HG03342 (cell line): ENCODE measurements at regions not wholly inside any gene's neighbourhood (a gene's known extent, or its start where the extent isn't known, plus 50 kb on each side); places are given as distances from the start of the nearest gene placed in this dataset.
"Not testable (repeated sequence)": the region's sequence is repeated elsewhere in the genome, so short reads cannot be mapped to it uniquely, and the experiment has no call there.

Experiments
- ATAC-seq: cut with Tn5 transposase; IDR thresholded peaks from one replicate; pipeline ENCODE4 v1.9.1; 2021; ENCODE audit warnings: mild to moderate bottlenecking, moderate library complexity; ENCODE audit not compliant: unreplicated experiment

DNA sequence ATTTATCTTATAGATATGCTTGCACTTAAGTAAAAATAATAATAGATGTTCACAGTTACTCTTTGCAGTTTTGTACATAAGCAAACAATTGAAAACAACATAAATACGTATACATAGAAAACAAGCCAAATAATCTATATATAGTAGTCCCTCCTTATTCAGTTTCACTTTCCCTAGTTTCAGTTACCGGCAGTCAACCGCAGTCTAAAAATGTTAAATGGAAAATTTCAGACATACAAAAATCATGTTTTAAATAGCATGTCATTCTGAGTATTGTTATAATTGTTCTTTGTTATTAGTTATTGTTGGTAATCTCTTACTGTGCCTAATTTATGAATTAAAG is 262.0 kb downstream of the CGGBP1 start:
- ATAC-seq, result no peak

DNA sequence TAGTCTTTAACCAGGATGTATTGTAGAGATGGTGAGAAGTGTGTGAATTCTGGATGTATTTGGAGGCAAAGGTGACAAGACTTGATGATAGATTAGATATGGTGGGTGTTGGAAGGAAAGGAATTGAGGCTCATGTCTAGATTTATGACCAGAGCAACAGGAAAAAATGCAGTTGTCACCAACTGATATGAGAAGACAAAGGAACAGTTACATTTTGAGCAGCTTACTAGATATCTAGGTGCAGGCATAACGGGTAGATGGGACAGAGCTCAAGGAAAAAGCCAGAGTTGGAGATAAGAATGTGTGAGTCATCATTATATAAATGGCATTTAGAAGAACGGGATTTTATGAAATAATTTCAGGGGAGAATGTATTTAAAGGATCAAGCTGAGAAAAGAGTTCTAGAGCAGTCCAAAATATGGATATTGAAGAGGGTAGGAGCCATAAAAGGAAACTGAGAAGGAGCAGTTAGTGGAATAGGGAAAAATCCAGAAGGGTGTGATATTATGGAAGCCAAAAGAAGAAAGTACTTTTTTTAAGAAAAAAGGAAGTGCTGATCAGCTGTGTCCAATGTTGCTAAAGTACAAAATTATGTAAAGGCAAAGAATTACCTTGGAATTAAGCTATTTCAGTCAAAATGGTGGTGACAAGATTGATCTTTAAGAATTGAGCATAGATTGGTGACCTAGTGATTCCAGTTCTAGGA is 262.5 kb downstream of the CGGBP1 start:
- ATAC-seq, result no peak

DNA sequence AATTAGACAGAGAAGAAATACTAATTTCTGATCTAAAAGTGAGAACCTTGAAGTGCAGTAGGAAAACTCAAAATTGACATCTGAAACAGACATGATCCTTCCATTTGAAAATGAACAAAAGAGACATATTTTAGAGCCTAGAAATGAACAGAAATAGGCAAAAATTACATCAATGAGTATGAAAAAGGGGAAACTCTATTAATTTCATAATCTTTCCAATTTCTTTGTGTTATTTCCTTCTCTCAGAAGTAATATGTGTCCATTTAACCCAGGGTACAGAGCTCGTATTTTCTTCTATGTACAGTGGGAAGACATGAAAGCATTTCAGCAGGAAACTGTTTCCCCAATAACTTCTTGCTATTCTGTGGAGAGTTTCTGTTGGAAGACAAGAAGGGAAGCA is 263.1 kb downstream of the CGGBP1 start:
- no peak for ATAC-seq

DNA sequence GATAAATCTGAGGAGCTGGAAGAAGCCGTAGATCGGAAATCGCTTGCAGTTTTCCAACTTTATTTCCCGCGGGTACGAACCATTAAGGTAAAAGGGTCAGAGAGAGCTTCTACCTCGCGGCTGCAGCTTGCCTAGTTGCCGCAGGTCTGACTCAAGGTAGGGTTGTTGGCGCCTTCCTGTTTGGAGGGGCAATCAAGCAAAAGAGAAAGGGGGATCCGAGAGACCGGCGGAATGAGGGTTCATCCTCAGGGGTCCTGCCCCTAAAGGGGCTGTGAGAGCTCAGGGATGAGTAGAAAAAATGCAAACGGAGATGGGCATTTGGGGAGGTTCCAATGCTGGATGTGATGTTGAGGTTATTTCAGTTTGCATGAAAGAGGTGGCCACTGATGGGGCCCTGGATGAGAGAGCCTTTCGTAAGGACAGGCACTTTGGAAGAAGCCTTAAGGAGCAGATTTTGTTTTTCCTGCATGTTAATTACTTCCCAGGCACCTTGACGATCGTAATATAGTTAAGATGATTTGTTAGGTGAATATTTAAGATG is 265.4 kb downstream of the CGGBP1 start:
- ATAC-seq, result peak; percentile 27

DNA sequence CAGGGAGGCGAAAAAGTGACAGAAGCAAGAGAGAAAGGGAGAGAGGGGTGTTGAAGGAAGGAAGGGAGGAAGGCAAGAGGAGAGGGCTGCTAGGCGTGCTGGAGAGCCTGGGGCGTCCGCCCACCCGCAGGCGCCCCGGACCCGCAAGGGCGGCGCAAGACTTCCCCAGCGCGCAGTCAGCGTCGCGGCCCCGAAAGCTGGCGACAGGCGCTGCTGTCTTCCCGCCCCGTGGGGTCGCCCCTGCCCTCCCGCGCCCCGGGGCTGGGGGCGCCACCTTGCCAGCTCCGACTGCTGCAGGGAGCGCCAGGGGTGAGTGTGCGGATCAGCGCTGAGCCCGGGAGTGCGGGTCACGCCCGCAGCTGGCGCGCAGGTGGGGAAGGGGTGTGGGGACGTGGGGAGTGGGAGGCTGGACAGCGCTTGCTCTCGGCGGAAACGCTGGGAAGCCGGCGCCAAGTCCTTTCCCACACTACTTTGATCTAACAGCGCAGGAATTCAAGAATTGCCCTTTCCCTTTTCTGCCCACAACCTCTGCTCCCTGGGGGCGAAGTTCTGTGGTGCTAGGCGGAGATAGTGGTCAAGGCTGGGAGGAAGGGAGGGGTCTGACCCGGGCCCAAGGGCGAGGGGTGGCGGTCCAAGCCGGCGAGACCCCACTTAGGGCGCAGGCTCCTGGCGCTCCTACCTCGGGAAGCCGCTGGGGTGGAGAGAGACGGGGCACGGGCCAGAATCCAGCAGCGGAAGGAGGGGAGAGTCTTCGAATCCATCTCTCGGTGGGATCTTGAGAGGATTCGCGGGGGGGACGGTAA is 266.1 kb downstream of the CGGBP1 start, which contains the start of gene HTR1F:
HTR1F (plus strand) TSS at position 173 of the 803 bp plus-strand sequence.
- peak; percentile 43 for ATAC-seq

DNA sequence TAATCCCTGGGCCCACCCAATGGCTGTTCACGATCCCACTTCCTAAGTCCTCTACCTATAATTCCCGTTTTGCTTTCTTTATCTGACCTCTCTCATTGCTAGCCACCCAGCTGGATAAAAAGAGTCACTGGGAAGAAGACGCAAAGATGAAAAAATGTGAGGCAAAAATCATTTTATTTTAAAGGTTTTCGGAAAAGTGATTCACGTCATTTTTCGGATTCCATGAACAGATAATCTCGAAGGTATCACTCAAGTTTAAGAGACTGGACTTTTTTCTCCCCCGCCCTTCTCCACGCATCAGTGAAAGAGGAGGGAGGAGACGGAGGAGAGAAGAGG is 266.6 kb downstream of the CGGBP1 start:
- ATAC-seq, result peak; percentile 8

DNA sequence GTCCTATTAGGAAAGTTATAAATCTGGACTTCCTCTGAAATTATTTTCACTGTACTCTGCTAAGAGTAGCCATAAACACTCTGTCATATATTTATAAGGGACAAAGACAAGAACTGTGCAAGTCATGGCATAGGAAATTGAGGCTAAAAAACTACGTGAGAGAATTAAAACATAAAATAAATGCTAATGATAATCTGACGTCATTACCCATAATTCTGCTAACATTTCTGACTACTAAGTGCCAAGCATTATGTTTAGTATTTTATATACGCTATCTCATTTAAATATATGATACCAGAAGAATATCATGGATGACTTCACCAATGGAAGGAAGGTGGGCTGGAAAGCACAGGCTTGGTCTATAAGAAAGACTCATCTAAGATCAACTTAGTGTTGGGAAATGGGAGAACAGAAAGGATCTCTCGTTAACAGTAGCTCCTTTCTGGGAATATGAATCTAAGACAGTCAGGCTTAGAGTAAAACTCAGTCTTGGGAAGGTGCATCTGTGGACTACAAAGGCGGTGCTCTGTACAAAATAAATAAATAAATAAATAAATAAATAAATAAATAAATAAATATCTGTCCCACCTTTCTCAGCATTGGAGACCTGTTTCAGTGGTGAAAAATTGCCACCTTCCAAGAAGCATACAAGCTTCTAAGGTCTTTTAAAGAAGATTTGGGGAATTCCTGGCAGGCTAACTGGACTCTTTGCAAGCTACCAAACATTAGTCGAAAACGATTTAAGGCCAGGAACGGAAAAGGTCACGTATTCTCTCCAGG is 267.4 kb downstream of the CGGBP1 start:
- no peak for ATAC-seq

DNA sequence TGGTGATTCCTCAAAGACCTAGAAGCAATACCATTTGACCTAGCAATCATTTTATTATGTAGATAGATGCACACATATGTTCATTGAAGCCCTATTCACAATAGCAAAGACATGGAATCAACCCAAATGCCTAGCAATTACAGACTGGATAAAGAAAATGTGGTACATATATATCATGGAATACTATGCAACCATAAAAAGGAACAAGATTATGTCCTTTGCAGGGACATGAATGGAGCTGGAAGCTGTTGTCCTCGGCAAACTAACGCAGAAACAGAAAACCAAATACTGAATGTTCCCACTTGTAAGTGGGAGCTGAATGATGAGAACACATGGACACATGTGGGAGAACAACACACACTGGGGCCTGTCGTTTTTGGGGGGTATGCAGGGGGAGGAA is 269.8 kb downstream of the CGGBP1 start:
- not testable (repeated sequence) for ATAC-seq

DNA sequence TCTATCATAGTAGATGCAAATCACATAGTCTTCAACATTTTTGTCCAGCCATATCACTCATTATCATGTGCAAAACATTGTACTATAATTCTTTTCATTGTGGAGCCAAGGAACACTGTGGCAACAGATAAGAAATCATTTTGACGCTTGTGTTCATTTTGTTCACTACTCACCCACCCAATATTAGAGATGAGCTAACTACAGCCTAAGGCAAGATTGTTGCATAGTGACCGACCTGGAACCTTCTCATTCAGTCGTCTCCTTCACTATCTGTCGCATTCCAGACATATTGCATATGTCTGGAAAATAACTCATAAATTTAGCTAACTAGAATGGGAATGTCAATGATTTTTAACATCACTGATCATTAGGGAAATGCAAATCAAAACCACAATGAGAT is 270.3 kb downstream of the CGGBP1 start:
- no peak for ATAC-seq

DNA sequence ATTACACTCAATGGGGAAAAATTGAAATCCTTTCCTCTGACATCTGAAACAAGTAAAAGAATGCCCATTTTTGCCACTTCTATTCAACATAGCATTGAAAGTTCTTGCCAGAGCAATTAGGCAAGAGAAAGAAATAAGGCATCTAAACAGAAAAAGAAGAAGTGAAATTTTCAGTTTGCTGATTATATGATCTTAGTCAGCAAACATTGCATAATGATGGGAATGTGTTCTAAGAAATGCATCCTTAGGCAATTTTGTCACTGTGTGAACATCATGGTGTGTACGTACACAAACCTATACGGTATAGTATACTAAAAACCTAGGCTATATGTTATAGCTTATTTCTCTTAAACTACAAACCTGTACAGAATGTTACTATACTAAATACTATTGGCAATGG is 278.0 kb downstream of the CGGBP1 start:
- no peak for ATAC-seq

DNA sequence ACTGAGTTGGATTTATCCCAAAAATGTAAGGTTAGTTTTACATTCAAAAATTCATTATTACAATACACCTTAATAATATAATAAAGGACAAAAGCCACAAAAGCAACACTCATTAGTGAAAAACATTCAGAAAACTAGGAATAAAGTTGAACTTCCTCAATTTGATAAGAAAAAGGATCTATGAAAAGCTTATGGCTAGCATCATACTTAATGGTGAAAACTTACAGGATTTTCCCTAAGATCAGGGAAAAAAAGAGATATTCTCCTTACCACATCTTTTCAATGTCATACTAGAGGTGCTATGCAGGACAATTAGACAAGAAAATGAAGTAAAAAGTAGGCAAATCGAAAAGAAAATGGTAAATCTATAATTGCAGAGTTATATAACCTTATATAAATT is 279.9 kb downstream of the CGGBP1 start:
- no peak for ATAC-seq

DNA sequence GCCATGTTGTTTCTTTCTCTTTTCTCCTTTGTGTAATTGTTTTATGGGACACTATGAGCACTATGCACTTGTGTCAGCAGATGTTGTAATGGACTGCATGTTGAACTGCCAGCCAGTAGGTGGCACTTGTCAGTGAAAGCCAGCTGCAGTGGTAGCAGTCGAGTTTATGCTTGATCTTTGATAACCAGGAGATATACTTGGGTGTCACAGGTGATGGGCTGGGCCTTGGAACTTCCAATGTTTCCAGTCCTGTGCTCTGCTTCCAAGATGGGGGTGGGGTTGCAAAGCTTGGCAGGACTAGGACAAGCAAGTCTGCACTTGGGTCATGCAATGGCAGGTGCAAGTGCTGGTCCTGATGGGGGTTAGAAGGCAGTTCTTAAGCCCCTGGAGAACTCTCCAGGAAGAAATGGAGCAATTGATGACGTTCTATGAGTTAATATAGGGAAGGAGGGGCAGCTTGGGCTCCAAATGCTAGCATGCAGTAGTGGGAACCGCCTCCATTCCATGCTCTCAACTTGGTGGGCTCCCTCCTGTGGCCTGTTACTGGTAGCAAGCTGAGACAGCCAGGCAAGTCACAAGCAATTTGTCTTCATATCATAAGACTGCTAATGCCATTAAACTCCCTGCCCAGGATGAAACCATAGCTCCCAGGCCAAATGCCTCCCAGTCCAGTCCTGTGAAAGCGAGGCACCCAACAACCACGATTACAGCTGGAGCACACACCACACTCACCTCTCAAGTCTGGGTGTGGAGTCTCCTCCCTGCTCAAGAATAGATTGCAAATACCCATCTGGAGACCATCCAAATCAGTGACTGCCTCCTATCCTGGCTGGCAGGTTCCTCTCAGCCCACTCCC is 287.2 kb downstream of the CGGBP1 start:
- peak; percentile 98 for ATAC-seq

DNA sequence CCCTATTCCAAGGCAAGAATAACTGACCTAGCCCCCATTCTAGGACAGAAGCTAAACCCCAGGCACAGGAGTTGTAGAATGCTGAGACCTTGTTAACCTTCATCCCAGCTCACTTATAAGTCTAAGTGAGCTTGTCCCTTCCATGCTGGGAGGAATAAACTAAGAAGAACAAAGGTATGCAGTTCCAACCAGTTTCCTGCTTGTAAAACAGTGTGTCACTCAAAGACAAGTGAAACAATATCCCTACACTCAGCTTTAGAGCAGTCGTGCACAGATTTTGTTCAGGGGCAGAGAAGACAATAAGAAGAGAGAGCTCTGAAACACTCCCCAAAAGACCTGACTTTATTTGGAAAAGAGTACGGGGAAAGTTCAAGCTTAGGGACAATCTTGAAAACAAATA is 292.1 kb downstream of the CGGBP1 start:
- ATAC-seq, result no peak

DNA sequence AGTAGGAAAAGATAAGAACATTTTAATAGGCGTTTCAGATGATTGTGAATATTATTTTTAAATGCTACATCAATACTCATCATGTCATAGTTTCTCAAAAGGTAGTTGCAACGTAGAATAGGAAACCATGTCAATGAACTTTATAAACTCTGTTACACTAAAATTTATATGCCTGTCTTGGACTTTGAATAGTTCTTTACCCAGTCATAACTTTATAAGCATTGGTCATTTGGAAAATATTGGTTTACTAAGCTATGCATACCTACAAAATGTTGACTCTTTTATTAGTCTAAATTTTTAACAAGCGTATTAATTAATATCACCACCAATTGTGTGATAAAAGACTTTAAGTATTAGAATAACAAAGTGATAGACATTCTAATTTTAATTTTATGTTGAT is 293.5 kb downstream of the CGGBP1 start:
- ATAC-seq, result no peak

DNA sequence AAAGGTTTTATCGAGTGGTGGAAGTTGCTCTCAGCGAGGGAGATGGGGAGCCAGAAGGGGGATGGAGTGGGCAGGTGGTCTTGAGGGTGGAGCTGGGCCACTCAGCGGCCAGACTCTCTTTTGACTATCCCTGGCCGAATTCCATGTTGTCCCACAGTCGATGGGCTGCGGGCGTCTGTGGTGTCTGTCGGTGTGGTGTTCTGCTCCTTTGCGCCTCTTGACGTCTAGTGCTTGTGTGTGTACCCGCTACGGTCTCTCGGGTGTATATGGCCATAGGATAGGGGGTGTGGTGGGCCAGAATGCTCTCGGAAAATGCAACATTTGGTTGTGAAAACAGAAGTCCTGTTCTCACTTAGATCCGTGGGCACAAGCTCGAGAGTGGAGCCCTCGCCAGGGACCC is 297.0 kb downstream of the CGGBP1 start:
- no peak for ATAC-seq

DNA sequence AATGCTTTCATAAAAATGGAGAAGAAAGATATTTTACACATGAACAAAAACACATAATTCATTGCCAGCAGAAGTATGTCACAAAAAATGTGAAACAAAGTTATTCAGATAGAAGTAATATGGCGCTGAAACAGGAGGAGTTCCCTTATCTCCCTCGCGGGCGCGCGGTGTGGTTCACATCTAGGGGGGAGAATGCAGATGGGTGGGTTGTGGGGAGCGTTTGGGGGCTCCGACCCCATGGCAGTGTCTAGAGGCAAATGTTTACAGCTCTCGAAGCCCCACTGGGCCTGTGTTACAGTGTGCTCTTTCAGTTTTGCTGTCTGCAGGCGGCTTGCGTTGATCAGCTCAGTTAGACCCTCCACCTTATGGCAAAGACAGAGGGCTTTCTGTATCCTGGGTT is 297.5 kb downstream of the CGGBP1 start:
- no peak for ATAC-seq

DNA sequence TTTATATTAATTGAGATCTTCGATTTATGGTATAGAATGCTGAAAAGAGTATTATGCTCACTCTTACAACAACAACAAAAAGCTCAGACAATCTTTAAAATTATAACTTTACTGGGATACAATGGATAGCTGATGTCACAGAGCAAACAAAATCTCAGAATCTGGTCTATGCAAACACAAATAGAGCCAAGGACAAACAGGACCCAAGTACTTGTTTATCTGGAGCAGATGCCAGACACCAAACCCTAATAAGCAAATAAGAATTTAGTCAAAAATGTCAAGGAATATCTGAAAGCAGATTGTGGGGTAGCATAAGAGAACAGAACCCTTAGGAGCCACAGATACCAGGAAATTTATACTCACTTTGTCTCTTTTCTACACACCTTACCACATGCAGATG is 302.2 kb downstream of the CGGBP1 start:
- no peak for ATAC-seq

DNA sequence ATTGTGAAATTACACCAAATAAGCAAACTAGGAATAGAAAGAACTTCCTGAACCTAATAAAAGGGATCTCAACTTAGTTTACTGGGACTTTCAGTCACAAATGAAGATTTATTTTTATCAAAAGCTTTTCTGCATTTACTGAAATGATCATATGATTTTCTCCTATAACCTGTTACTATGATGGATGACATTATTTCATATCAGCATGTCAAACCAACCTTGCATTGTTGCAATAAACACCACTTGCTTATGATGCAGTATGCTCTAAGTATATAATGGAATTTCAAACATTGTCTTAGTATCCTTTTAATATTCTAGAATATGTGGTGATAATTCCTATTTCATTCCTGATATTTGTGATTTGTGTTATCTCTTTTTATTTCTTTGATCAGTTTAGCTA is 303.0 kb downstream of the CGGBP1 start:
- no peak for ATAC-seq

DNA sequence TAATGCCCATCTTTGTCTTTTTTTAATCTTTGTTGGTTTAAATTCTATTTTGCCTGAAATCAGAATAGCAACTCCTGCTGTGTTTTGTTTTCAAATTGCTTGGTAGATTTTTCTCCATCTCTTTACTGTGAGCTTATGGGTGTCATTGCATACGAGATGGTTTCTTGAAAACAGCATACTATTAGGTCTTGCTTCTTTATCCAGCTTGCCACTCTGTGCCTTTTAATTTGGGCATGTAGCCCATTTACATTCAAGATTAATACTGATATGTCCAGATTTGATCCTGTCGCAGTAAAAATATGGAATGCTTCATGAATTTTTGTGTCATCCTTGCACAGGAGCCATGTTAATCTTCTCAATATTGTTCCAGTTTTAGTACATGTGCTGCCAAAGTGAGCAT is 316.6 kb downstream of the CGGBP1 start:
- ATAC-seq, result no peak

DNA sequence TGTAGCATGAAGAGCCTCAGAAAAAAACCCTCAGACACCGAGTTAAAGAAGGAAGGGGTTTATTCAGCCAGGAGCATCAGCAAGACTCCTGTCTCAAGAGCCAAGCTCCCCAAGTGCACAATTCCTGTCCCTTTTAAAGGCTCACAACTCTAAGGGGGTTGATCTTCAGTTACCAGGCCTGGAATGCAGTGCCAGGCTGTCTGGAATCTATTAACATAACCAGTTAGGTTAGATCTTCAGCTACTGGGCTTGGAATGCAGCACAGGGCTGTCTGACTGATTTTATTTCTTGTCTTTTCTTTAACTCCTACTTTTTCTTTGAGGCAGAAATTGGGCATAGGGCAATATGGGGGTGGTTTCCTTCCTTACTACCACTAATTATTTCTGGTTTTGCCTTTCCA is 317.9 kb downstream of the CGGBP1 start:
- not testable (repeated sequence) for ATAC-seq

DNA sequence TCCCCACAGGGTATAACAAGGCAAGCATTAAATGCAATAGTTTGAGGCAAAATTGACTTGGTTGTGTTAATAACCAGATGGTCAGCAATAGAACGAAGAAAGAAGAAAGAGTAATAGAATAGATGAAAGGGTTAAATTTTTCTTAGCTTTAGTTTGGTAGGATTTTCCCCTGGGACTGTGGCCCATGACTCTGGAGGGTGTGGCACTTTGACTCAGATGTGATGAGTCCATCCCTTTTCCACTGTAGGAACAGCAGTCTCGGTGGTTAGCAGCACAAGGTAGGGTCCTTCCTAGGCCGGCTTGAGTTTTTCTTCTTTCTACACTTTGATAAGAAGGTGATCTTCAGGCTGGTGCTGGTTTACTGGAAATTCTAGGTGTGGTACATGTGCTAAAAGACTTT is 321.0 kb downstream of the CGGBP1 start:
- ATAC-seq, result not testable (repeated sequence)
